C4-2B (cell line): ENCODE measurements at regions not wholly inside any gene's neighbourhood (a gene's known extent, or its start where the extent isn't known, plus 50 kb on each side); places are given as distances from the start of the nearest gene placed in this dataset.

Source experiments
- H3K27ac ChIP-seq: fragments of 450-650 bp; 2 replicates; pipeline ENCODE4 v1.5.1; 2017
- ZFX ChIP-seq: fragments of 450-650 bp; IDR thresholded peaks from 2 replicates; pipeline ENCODE4 v1.6.1; 2017
- TF ChIP-seq, protein P1 (sequence below): fragments of 450-650 bp; conservative IDR thresholded peaks from 2 replicates; pipeline ENCODE4 v1.5.1; 2017; ENCODE audit warnings: mild to moderate bottlenecking

DNA sequence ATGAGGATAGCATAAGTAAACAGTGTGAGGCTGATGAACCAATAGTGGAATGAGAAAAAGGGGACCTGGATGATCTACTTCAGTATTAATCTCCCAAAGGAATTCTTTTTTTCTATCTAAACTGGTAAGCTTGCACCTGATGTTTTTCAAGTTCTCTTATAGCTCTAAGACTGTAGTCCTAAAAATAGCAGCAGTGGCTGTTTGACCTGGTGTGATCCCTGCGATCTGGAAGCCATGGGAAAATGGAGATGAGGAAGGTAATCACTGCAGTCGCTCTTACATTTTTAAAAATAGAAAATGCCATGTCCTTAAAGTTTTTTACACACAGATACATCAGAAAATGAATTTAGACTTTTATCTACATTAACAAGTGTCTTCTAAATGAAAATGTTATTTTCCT is 926.4 kb upstream of the SLC35B3 start:
- H3K27ac ChIP-seq = no peak overlapping the region
- TF ChIP-seq ZFX = no peak
- TF ChIP-seq, protein P1, sequence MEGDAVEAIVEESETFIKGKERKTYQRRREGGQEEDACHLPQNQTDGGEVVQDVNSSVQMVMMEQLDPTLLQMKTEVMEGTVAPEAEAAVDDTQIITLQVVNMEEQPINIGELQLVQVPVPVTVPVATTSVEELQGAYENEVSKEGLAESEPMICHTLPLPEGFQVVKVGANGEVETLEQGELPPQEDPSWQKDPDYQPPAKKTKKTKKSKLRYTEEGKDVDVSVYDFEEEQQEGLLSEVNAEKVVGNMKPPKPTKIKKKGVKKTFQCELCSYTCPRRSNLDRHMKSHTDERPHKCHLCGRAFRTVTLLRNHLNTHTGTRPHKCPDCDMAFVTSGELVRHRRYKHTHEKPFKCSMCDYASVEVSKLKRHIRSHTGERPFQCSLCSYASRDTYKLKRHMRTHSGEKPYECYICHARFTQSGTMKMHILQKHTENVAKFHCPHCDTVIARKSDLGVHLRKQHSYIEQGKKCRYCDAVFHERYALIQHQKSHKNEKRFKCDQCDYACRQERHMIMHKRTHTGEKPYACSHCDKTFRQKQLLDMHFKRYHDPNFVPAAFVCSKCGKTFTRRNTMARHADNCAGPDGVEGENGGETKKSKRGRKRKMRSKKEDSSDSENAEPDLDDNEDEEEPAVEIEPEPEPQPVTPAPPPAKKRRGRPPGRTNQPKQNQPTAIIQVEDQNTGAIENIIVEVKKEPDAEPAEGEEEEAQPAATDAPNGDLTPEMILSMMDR = no peak

DNA sequence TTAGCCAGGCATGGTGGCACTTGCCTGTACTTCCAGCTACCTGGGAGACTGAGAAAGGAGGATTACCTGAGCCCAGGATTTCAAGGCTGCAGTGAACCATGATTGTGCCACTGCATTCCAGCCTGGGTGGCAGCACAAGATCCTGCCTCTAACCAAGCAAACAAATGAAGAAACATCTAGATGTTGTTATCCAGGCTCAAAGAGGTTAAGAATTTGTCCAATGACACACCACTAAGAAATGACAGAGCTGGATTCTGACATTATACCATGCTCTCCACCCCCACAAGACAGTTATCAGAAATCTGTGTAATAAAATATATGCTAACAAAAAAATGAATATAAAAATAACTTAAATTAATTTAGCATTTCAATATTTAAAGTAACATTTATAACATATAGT is 925.5 kb upstream of the SLC35B3 start:
- TF ChIP-seq, protein P1 = no peak
- no peak for TF ChIP-seq ZFX
- H3K27ac ChIP-seq = no peak overlapping the region

DNA sequence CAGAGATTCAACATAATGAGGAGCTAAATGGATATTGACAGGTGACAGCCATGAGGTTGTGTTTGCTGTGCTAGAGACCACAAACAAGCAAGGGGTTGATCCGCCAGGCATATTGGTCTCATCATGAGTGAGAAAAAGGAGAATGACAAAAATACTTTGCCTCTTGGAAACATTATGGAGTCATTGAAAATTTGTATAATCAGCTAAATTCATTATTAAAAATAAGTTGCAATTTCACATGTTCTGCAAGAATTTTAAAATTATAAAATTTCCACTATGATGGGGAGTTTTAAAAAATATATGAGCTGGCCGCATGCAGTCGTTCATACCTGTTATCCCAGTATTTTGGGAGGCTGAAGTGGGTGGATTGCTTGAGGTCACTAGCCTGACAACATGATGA is 912.3 kb upstream of the SLC35B3 start:
- H3K27ac ChIP-seq = no peak overlapping the region
- TF ChIP-seq, protein P1 = no peak
- TF ChIP-seq ZFX = no peak

DNA sequence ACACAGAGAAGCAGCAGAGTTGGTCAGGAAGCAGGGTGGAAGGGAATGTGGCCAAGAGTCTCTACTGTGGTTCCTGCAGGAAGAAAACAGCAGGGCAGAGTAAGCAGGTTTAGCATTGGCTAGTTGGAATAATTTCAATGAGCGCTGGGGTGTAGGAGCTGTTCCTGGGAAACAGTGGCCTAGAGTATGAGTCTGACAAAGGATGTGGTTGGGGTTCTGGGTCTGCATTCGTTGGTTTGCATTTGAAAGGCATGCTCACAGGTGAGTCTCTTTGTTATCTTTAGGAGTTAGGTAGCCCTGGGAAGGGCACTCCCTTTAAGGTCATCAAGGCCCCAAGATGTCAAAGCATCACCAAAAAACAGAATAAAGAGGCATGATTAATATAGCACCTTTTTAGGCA is 911.6 kb upstream of the SLC35B3 start:
- no peak overlapping the region for H3K27ac ChIP-seq
- TF ChIP-seq ZFX = no peak
- TF ChIP-seq, protein P1 = no peak

DNA sequence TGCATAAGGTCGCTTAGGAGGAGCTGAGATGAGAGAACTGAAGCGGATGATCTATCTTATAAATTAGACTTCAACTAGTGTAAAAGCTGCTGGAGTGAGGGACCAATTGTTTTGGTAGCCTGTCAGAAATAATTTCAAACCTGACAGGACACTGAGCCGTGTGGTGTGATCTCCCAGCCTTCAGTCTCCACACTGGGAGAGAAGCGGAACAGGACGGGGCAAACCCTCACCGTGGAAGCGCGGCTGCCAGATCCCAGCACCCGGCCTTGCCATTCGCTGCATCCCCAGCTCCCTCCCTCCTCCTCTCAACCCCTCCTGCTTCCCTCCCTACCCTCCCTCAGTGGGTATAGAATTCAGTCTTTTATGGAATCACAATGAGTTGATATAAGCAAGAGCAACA is 900.1 kb upstream of the SLC35B3 start:
- no peak for TF ChIP-seq ZFX
- TF ChIP-seq, protein P1 = no peak
- H3K27ac ChIP-seq = no peak overlapping the region

DNA sequence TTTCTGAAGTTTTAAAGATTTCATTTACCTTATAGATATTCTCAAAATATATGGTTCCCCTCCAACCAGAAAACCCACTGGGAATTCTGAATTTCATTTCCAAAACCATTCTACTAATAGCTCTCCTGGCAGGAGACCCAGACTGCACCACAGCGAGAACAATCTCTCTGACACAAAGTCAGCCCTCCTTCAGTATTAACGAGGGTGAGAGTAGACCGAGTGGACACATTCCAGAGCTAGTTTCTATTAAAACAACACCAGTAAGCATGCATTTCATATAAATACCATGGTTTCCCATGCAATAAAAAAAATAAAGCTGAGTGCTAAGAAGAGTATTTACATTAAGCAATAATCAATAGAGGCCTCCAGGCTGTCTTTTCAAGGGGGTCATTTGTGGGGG is 899.6 kb upstream of the SLC35B3 start:
- no peak overlapping the region for H3K27ac ChIP-seq

DNA sequence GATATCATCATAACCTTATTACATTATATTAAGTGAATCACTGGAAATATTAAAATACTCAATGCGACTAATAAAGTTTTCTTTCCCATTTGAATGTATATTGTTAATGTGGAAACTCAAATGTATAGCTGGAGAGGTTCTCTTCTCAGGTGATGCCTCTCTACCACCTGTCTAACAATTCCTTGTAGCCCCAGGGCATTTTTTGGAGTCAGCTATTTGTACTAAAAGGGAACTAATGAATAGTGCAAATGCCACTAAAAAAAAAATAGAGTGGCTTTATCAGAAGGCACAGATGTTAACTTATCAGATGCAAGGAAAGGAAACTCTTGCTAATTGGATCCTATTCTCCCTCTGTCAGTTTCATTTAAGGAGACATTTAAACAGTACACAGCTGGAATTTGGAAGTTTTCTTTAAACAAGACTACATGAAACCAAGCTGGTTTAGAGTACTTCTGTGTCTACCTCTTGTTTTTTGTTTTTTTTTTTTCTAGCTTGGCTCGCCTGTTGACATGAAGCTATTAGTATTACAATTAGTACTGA is 897.0 kb upstream of the SLC35B3 start:
- no peak overlapping the region for H3K27ac ChIP-seq
- no peak for TF ChIP-seq ZFX
- TF ChIP-seq, protein P1 = no peak

More for the DNA sequence above, 899.6 kb upstream of the SLC35B3 start:
- TF ChIP-seq, protein P1 = no peak
- TF ChIP-seq ZFX = no peak
